ENCODE measurements at regions not wholly inside any gene's neighbourhood (a gene's known extent, or its start where the extent isn't known, plus 50 kb on each side); places are given as distances from the start of the nearest gene placed in this dataset.

DNA sequence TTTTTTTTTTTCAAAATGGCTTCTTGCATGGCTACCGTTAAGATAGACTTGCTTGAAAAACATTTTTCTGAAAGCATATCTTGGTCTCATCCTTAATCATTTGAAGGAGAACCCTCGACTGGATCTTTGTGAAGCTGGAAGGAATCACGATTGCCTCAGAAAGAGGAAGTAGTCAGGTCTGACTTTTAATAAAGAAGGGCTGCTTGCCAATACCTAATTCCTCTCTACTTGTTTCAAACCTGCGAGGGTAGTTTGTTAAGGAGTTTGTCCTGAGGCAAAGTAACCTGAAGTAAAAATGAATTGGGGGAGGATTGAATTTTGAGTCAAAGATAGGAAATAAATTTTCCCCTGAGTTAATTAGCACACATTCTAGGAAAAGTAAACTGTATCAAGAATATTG lies 288.1 kb upstream of the MAP3K7 start:
- H3K4me3 ChIP-seq: no peak overlapping the region
- intact Hi-C loops (cut with DNase I): no loop called here
- TF ChIP-seq, protein P1, sequence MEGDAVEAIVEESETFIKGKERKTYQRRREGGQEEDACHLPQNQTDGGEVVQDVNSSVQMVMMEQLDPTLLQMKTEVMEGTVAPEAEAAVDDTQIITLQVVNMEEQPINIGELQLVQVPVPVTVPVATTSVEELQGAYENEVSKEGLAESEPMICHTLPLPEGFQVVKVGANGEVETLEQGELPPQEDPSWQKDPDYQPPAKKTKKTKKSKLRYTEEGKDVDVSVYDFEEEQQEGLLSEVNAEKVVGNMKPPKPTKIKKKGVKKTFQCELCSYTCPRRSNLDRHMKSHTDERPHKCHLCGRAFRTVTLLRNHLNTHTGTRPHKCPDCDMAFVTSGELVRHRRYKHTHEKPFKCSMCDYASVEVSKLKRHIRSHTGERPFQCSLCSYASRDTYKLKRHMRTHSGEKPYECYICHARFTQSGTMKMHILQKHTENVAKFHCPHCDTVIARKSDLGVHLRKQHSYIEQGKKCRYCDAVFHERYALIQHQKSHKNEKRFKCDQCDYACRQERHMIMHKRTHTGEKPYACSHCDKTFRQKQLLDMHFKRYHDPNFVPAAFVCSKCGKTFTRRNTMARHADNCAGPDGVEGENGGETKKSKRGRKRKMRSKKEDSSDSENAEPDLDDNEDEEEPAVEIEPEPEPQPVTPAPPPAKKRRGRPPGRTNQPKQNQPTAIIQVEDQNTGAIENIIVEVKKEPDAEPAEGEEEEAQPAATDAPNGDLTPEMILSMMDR (IDR thresholded peaks at IDR 0.05): no peak
- ATAC-seq: no peak
- H3K9me3 ChIP-seq: no peaks in the 10 kb centered on the region
- no peak for DNase-seq
- no peak overlapping the region for H3K27ac ChIP-seq
- no peaks in the 10 kb centered on the region for H3K36me3 ChIP-seq
- H3K4me1 ChIP-seq: no peaks in the 10 kb centered on the region
- no peaks in the 10 kb centered on the region for H3K27me3 ChIP-seq (ENCODE audit: low read depth)

DNA sequence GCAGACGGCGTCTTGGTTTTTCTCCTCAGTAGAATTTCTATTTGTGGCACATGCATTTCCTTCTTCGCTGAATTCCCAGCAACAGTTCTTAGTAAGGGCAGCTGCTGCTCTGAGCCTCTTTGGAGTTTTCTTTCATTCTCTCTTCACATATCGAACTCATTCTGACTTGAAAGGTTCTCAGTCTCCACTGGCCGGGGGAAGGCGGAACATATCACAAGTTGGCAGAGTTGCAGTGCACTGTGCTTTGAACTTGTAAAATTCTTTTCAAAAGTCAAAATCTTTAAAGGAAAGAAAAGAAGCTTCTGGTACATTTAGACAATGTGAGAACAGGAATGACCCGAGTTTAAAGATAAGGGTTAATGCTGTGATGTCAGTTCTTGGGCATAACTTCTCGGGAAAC lies 286.1 kb upstream of the MAP3K7 start:
- intact Hi-C loops (cut with DNase I): no loop called here
- DNase-seq (no peak), ATAC-seq (no peak)
- Histone ChIP-seq H3K27ac (no peak overlapping the region), H3K27me3 (ENCODE audit: low read depth) (no peaks in the 10 kb centered on the region), H3K9me3 (no peaks in the 10 kb centered on the region), H3K4me1 (no peaks in the 10 kb centered on the region), H3K36me3 (no peaks in the 10 kb centered on the region), H3K4me3 (no peak overlapping the region)
- TF ChIP-seq, protein P1 (IDR thresholded peaks at IDR 0.05): no peak

DNA sequence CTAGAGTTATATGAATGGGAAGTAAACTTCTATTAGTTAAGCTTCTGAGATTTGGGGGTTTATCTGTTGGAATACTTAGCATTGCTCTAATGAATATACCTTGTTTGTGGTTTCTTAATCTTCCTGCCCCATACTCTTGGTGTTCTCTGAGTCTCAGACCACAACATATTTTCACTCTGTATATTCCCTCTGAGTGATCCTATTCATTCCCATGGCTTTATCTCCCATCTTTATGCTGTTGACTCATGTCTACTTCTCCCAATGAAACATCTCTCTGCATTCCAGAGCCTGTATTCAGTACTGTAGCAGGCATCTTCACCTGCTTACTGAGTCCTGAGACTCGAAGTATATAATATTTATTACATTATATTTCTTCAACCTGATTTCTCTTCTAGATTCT lies 283.7 kb upstream of the MAP3K7 start:
- DNase-seq (no peak), ATAC-seq (no peak)
- TF ChIP-seq, protein P1 (IDR thresholded peaks at IDR 0.05): no peak
- H3K4me3 ChIP-seq: no peak overlapping the region
- H3K27ac ChIP-seq: no peak overlapping the region
- no peaks in the 10 kb centered on the region for H3K9me3 ChIP-seq
- no peaks in the 10 kb centered on the region for H3K27me3 ChIP-seq (ENCODE audit: low read depth)
- H3K36me3 ChIP-seq: no peaks in the 10 kb centered on the region
- intact Hi-C loops (cut with DNase I): no loop called here
- H3K4me1 ChIP-seq: no peaks in the 10 kb centered on the region

DNA sequence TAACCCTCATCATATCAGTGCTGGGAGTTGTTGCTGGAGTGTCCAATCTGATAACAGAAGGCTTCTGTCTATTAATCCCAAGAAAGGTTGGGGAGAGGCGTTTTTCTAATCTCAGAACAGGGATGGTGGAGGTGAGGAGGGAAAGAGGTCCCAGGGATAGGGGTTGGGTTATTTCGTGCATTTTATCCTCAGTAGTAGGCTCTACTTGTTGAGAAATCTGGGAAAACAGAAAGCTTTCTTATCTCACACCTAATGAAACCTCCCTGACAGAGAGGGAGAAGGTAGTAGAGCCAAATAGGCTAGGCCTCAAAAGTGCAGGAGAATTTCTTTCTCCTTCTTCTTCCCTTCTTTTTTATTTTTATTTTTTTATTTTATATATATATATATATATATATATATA lies 281.8 kb upstream of the MAP3K7 start:
- ATAC-seq: no peak
- intact Hi-C loops (cut with DNase I): no loop called here
- no peak for DNase-seq
- Histone ChIP-seq H3K9me3 (no peaks in the 10 kb centered on the region), H3K4me3 (no peak overlapping the region), H3K27me3 (ENCODE audit: low read depth) (no peaks in the 10 kb centered on the region), H3K4me1 (no peaks in the 10 kb centered on the region), H3K27ac (no peak overlapping the region), H3K36me3 (no peaks in the 10 kb centered on the region)
- TF ChIP-seq, protein P1 (IDR thresholded peaks at IDR 0.05): no peak

DNA sequence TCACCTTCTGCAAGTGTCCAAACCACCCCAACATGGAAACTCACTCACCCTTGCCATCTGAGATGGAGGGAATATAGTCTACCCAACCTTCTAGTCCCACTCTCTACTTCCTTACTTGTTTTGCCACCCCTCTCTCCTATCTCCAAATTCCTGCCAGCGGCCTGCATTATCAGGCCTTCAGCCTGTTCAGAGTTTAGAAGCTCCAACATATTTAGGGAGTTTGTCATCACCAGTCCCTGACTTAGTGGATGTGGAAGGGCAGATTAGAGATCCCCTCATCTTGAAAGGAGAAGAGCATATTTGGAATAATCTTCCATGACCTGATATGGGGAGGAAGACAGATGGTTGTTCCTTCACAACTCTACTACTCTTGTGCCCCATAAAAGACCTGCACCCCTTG lies 281.4 kb upstream of the MAP3K7 start:
- no peaks in the 10 kb centered on the region for H3K9me3 ChIP-seq
- no peak overlapping the region for H3K4me3 ChIP-seq
- no peaks in the 10 kb centered on the region for H3K27me3 ChIP-seq (ENCODE audit: low read depth)
- no peak for ATAC-seq
- no peak for DNase-seq
- H3K4me1 ChIP-seq: no peaks in the 10 kb centered on the region
- TF ChIP-seq, protein P1 (IDR thresholded peaks at IDR 0.05): no peak
- intact Hi-C loops (cut with DNase I): no loop called here
- no peaks in the 10 kb centered on the region for H3K36me3 ChIP-seq
- no peak overlapping the region for H3K27ac ChIP-seq

DNA sequence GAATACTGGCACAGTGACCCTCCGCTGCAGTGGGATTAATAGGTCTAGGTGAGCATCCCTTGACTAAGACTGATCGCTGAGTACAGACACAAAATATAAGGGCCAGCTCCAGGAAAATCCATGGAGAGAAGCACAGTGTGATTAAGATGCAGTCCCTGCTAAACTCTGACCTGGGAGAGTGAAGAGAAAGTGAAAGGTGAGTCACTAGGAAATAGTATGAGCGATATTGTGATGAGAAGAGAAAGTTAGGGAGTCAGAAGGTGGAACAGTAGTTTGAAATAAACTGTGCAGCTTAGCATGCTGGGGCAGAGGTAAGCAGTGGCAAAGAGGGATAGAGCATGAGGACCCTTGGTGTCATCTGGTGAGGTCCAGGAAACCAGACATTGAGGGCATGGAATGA lies 278.6 kb upstream of the MAP3K7 start:
- TF ChIP-seq, protein P1 (IDR thresholded peaks at IDR 0.05): no peak
- H3K36me3 ChIP-seq: no peaks in the 10 kb centered on the region
- intact Hi-C loops (cut with DNase I): no loop called here
- DNase-seq (no peak), ATAC-seq (no peak)
- no peak overlapping the region for H3K27ac ChIP-seq
- H3K4me3 ChIP-seq: no peak overlapping the region
- H3K4me1 ChIP-seq: no peaks in the 10 kb centered on the region
- no peaks in the 10 kb centered on the region for H3K27me3 ChIP-seq (ENCODE audit: low read depth)
- no peaks in the 10 kb centered on the region for H3K9me3 ChIP-seq

Measured in lower lobe of right lung (tissue), 2 donors.